ENCODE measurements at regions not wholly inside any gene's neighbourhood (a gene's known extent, or its start where the extent isn't known, plus 50 kb on each side); places are given as distances from the start of the nearest gene placed in this dataset.

- no peak for TF ChIP-seq CTCF (IDR thresholded peaks at IDR 0.05; ENCODE audit: insufficient read depth, low read length, poor library complexity, severe bottlenecking)
- DNase-seq (ENCODE audit: extremely low read depth, insufficient read length), result no peak
- Histone ChIP-seq H3K27me3 (replicated peaks; ENCODE audit: control insufficient read depth, insufficient read depth, low read length) (no peaks in the 10 kb centered on the region), H3K4me3 (replicated peaks; ENCODE audit: low read depth, low read length) (no peak overlapping the region), H3K36me3 (ENCODE audit: control insufficient read depth, insufficient read depth, low read length) (no peaks in the 10 kb centered on the region)
These were observed 167.9 kb downstream of the FSCB start for GRCh38 chr14:44339231-44339630.

- DNase-seq (ENCODE audit: extremely low read depth, insufficient read length), result no peak
- Histone ChIP-seq H3K27me3 (replicated peaks; ENCODE audit: control insufficient read depth, insufficient read depth, low read length) (no peaks in the 10 kb centered on the region), H3K4me3 (replicated peaks; ENCODE audit: low read depth, low read length) (no peak overlapping the region), H3K36me3 (ENCODE audit: control insufficient read depth, insufficient read depth, low read length) (no peaks in the 10 kb centered on the region)
- no peak for TF ChIP-seq CTCF (IDR thresholded peaks at IDR 0.05; ENCODE audit: insufficient read depth, low read length, poor library complexity, severe bottlenecking)
These were observed 189.7 kb downstream of the FSCB start for GRCh38 chr14:44317441-44317746.

- Histone ChIP-seq H3K36me3 (ENCODE audit: control insufficient read depth, insufficient read depth, low read length) (no peaks in the 10 kb centered on the region), H3K27me3 (replicated peaks; ENCODE audit: control insufficient read depth, insufficient read depth, low read length) (no peaks in the 10 kb centered on the region), H3K4me3 (replicated peaks; ENCODE audit: low read depth, low read length) (no peak overlapping the region)
- DNase-seq (ENCODE audit: extremely low read depth, insufficient read length), result no peak
- TF ChIP-seq CTCF (IDR thresholded peaks at IDR 0.05; ENCODE audit: insufficient read depth, low read length, poor library complexity, severe bottlenecking), result no peak
These were observed 190.2 kb downstream of the FSCB start for GRCh38 chr14:44316647-44317440.

- H3K4me3 ChIP-seq (replicated peaks; ENCODE audit: low read depth, low read length), result no peak overlapping the region
- no peaks in the 10 kb centered on the region for H3K27me3 ChIP-seq (replicated peaks; ENCODE audit: control insufficient read depth, insufficient read depth, low read length)
- TF ChIP-seq CTCF (IDR thresholded peaks at IDR 0.05; ENCODE audit: insufficient read depth, low read length, poor library complexity, severe bottlenecking), result no peak
- H3K36me3 ChIP-seq (ENCODE audit: control insufficient read depth, insufficient read depth, low read length), result no peaks in the 10 kb centered on the region
- DNase-seq (ENCODE audit: extremely low read depth, insufficient read length), result no peak
These were observed 197.8 kb downstream of the FSCB start for GRCh38 chr14:44309331-44309730.

- no peak for DNase-seq (ENCODE audit: extremely low read depth, insufficient read length)
- Histone ChIP-seq H3K27me3 (replicated peaks; ENCODE audit: control insufficient read depth, insufficient read depth, low read length) (no peaks in the 10 kb centered on the region), H3K4me3 (replicated peaks; ENCODE audit: low read depth, low read length) (no peak overlapping the region), H3K36me3 (ENCODE audit: control insufficient read depth, insufficient read depth, low read length) (no peaks in the 10 kb centered on the region)
- no peak for TF ChIP-seq CTCF (IDR thresholded peaks at IDR 0.05; ENCODE audit: insufficient read depth, low read length, poor library complexity, severe bottlenecking)
These were observed 206.2 kb downstream of the FSCB start for GRCh38 chr14:44300916-44301315.

GRCh38 chr14:44297437-44297836 lies 209.6 kb downstream of the FSCB start:
- Histone ChIP-seq H3K36me3 (ENCODE audit: control insufficient read depth, insufficient read depth, low read length) (no peaks in the 10 kb centered on the region), H3K4me3 (replicated peaks; ENCODE audit: low read depth, low read length) (no peak overlapping the region), H3K27me3 (replicated peaks; ENCODE audit: control insufficient read depth, insufficient read depth, low read length) (no peaks in the 10 kb centered on the region)
- no peak for DNase-seq (ENCODE audit: extremely low read depth, insufficient read length)
- no peak for TF ChIP-seq CTCF (IDR thresholded peaks at IDR 0.05; ENCODE audit: insufficient read depth, low read length, poor library complexity, severe bottlenecking)

All from GM06990 (cell line).